B cell (primary cell): ENCODE measurements at regions not wholly inside any gene's neighbourhood (a gene's known extent, or its start where the extent isn't known, plus 50 kb on each side); places are given as distances from the start of the nearest gene placed in this dataset.

Source experiments
- EZH2 ChIP-seq: IDR thresholded peaks from 2 replicates; pipeline ENCODE4 v1.6.1; 2012; ENCODE audit warnings: borderline replicate concordance, low read depth, mild to moderate bottlenecking, moderate library complexity, low read length; ENCODE audit not compliant: insufficient read depth, poor library complexity, severe bottlenecking
- TF ChIP-seq, protein P1 (sequence below): fragments of 200-600 bp; IDR thresholded peaks from one replicate; pipeline ENCODE4 v1.8.0; 2022; ENCODE audit warnings: antibody characterized with exemption, mild to moderate bottlenecking

DNA sequence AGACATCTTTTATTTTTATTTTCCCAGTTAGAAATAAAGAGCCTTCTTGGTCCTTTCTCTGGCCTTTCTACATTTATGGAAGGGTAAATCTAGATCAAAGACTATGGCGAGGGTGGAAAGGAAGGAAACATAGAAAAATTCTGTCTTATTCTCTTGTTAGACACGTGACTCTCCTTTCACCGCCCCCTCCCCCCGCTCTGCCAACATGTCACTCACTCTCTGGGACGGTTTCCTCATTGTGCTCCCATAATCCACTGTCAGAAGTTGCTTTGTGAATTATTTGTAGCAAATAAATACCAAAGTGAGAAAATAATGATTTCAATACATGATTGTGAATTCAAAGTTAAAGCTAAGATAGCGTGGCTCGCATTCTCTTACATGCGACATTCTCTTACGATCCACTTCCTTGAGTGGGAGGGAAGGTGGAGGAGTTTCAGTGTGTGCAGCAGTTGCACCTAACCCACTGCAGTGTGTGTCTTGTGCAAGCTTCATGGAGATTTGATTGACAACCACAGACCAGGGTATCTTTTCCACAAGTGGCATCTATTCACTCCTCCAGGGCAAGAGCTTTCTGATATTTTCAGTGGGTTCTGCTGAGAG lies 423.0 kb upstream of the KIF2A start:
- TF ChIP-seq, protein P1, sequence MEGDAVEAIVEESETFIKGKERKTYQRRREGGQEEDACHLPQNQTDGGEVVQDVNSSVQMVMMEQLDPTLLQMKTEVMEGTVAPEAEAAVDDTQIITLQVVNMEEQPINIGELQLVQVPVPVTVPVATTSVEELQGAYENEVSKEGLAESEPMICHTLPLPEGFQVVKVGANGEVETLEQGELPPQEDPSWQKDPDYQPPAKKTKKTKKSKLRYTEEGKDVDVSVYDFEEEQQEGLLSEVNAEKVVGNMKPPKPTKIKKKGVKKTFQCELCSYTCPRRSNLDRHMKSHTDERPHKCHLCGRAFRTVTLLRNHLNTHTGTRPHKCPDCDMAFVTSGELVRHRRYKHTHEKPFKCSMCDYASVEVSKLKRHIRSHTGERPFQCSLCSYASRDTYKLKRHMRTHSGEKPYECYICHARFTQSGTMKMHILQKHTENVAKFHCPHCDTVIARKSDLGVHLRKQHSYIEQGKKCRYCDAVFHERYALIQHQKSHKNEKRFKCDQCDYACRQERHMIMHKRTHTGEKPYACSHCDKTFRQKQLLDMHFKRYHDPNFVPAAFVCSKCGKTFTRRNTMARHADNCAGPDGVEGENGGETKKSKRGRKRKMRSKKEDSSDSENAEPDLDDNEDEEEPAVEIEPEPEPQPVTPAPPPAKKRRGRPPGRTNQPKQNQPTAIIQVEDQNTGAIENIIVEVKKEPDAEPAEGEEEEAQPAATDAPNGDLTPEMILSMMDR: no peak
- no peak for TF ChIP-seq EZH2
